Hepatocyte (in vitro differentiated cells): ENCODE measurements at regions not wholly inside any gene's neighbourhood (a gene's known extent, or its start where the extent isn't known, plus 50 kb on each side); places are given as distances from the start of the nearest gene placed in this dataset.

ENCODE experiments used
- EZH2 ChIP-seq: fragments of 200-600 bp; sonication (generic); IDR thresholded peaks from 2 replicates; pipeline ENCODE4 v1.6.1; 2016; ENCODE audit warnings: antibody characterized with exemption, mild to moderate bottlenecking, borderline replicate concordance
- TF ChIP-seq, protein P1 (sequence below): fragments of 200-600 bp; sonication (generic); IDR thresholded peaks from 2 replicates; pipeline ENCODE4 v1.5.1; 2016; ENCODE audit warnings: antibody characterized with exemption, mild to moderate bottlenecking; ENCODE audit not compliant: poor library complexity

DNA sequence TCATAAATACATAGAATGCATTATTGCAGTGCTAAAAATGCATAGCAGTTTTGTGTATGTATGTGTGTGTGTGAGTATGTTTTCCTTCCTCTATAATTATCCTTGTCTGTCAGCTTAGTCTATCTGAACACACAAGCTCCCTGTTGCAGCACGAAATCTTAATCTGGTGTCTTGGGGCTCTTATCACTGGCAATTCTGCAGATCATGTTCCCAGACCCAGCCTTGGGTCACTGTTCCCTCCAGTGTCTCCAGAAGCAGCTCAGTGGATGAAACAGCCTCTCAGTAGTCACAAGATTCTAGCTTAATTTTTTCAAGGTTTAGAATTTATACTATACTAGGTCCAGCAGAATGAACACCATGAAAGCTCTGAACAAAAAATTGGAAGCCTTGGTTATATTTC lies 777.9 kb downstream of the MRPL39 start:
- TF ChIP-seq, protein P1, sequence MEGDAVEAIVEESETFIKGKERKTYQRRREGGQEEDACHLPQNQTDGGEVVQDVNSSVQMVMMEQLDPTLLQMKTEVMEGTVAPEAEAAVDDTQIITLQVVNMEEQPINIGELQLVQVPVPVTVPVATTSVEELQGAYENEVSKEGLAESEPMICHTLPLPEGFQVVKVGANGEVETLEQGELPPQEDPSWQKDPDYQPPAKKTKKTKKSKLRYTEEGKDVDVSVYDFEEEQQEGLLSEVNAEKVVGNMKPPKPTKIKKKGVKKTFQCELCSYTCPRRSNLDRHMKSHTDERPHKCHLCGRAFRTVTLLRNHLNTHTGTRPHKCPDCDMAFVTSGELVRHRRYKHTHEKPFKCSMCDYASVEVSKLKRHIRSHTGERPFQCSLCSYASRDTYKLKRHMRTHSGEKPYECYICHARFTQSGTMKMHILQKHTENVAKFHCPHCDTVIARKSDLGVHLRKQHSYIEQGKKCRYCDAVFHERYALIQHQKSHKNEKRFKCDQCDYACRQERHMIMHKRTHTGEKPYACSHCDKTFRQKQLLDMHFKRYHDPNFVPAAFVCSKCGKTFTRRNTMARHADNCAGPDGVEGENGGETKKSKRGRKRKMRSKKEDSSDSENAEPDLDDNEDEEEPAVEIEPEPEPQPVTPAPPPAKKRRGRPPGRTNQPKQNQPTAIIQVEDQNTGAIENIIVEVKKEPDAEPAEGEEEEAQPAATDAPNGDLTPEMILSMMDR, result no peak
- no peak for TF ChIP-seq EZH2
